GM19452 (cell line): ENCODE measurements at regions not wholly inside any gene's neighbourhood (a gene's known extent, or its start where the extent isn't known, plus 50 kb on each side); places are given as distances from the start of the nearest gene placed in this dataset.
"Not testable (repeated sequence)": the region's sequence is repeated elsewhere in the genome, so short reads cannot be mapped to it uniquely, and the experiment has no call there.

Experiments
- ATAC-seq: cut with Tn5 transposase; IDR thresholded peaks from one replicate; pipeline ENCODE4 v1.9.1; 2021; ENCODE audit not compliant: unreplicated experiment

GRCh38 chr7:68249611-68250010 is 1253.0 kb downstream of the TYW1 start:
- ATAC-seq: no peak

GRCh38 chr7:68250143-68250542 is 1253.5 kb downstream of the TYW1 start:
- no peak for ATAC-seq

DNA sequence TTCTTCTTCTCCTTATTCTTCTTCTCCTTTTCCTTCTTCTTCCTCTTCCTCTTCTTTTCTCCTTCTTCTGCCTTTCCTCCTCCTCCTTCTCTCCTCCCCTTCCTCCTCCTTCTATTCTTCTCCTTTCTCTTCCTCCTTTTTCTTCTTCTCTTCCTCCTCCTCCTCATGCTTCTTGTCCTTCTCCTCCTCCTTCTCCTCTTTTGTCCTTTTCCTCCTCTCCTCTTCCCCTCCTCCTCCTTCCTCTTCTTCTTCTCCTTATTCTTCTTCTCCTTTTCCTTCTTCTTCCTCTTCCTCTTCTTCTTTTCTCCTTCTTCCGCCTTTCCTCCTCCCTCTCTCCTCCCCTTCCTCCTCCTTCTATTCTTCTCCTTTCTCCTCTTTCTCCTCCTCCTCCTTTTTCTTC is 1258.2 kb downstream of the TYW1 start:
- not testable (repeated sequence) for ATAC-seq

DNA sequence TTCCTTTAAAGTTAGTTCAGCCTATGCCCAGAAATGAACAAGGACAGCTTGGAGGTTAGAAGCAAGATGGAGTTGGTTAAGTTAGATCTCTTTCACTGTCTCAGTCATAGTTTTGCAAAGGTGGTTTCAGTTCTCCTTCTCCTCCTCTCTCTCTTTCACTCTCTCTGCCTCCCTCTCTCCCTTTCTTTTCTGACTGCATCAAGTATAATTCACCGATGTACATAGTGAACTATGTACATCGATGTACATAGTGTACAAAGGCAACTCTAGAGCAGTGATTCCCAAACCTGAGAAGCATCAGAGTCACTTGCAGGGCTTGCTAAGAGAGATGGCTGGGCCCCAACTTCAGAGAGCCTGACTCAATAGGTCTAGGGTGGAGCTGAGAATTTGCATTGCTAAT is 1259.7 kb downstream of the TYW1 start:
- ATAC-seq: no peak

GRCh38 chr7:68258609-68259008 is 1262.0 kb downstream of the TYW1 start:
- ATAC-seq: no peak

- ATAC-seq: no peak
Observed at GRCh38 chr7:68265258-68265657, 1268.6 kb downstream of the TYW1 start.

DNA sequence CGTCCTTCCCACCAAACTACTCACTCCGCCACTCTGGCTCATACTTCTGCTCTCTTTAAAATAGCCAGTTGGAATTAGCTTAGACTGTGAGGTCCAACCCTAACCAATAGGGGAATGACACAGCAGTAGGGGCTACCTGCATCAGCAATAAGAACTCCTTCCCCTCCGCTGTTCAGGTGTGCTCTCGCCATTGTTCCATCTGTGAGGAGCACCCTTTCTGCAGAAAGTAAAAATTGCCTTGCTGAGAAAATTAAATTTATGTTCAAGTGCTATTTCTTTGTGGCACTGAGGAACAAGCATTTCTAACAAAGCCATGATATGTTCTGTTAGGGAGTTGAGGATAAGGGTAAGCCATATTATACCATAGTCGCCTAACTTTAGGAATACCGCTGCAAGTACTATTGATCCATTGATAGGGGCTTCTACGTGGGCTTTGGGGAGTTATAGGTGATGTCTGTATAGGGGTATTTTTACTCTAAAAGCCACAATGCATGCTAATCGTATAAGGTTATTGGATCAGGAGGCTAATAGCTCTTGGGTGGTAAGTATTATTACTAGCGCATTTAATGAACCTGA is 1269.5 kb downstream of the TYW1 start:
- ATAC-seq: no peak

DNA sequence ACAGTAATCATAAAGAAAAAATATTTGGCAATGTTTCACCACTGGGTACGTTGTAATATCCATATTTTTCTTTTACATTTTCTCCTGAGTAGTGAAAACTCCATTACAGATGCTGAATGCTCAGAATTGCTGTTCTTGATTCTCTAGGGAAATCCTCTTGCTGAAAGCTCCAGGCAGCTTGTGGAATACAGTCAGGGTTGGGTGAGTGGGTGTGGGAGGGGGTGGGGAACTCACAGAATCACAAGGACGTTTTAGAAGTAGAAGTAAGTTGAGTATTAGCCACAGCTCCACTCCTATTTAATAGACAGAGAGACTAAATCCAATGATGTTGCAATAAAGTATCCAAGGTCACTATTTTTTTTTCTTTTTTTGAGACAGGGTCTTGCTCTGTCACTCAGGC is 1270.9 kb downstream of the TYW1 start:
- no peak for ATAC-seq

DNA sequence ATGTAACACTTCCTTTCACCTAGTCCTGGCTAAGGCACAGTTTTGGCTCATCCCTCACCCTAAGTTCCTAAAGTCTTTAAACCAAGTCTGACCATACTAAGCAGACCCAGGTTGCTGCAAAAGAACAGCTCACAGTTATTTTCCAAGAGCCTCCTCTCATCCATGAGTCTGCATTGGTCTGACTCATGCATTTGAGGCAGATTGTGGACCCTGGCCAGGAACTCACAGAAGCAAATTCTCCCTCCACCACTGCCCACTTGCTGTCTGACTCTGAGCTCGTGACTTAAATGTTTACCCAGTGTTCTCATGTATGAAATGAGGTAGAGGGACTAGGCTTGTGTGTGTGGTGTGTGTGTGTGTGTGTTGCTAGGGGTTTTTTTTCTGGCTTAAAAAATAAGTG is 1272.8 kb downstream of the TYW1 start:
- no peak for ATAC-seq

DNA sequence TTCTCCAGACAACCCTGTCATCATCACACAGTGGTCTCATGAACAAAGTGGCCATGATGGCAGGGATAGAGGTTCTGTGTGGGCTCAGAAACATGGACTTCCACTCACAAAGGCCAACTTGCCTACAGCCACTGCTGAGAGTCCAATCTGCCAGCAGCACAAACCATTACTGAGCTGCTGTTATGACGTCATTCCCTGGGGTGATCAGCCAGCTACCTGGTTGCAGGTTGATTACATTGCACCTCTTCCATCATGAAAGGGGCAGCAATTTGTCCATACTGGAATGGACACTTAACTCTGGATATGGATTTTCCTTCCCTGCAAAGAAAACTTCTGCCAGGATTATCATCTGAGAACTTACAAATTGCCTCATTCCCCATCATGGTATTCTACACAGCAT is 1275.9 kb downstream of the TYW1 start:
- no peak for ATAC-seq

DNA sequence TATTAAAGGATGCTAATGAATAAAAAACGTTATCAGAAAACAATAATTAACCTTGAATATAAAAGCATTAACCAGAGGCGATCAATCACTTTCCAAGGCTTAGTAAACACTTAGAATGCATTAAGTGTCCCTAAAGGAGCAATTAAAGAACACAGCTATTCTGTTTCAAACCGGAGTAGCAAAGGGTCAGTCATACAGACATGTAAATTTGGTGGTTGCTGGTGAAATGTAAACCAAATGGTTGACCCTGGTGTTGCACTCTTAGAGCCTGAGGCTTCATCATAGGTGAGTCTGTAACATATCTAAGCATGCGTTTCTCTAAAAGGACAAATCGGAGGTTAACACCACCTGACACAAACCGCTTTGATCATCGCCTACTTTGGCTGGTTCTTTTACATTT is 1280.1 kb downstream of the TYW1 start:
- no peak for ATAC-seq

DNA sequence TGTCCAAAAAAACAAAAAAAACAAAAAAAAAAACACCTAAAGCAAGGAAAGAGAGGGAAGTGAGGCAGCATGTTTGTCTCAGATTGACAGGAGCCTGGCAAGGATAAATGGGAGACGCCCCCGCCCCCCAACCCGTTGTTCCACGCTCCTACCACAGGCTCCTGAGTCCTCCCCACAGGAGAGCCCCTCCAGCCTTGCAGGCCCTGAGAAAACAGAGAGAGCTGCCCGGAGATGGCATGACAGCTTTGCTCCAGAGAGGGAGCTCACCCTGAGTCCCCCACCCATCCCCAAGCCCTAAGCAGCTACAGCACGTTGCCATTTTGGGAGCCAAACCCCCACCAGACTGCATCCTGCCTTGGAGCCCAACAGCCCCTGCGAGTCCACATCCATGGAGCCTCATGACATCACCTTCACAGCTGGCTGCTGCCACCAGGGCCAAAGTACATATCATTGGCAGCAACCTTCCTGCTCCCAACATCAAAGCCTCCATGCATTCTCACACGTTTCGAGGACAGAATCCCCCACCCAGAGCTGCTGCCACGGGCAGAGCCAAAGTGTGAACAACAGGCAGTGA is 1283.3 kb downstream of the TYW1 start:
- no peak for ATAC-seq

- no peak for ATAC-seq
Observed at GRCh38 chr7:68280931-68281330, 1284.3 kb downstream of the TYW1 start.

DNA sequence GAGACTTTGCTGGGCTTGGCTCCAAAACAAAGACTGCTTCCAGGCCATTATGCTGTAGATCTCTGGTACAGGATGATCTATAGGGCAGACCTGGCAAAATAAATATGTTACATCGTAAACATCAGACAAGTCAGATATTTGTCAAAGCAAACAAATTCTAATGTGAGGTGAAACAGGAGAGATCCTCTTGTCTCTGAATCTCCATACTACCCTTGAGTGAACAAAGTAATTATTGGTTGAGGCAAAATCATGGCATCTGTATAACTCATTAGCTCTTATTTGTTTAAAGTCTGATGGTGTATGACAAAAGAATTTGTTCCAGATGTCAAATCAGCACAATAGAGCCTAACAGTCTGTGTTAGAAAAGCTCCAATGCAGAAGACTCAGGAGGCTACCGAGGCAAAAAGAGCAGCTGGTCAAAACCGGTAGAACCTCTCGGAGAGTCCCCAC is 1291.5 kb downstream of the TYW1 start:
- no peak for ATAC-seq

DNA sequence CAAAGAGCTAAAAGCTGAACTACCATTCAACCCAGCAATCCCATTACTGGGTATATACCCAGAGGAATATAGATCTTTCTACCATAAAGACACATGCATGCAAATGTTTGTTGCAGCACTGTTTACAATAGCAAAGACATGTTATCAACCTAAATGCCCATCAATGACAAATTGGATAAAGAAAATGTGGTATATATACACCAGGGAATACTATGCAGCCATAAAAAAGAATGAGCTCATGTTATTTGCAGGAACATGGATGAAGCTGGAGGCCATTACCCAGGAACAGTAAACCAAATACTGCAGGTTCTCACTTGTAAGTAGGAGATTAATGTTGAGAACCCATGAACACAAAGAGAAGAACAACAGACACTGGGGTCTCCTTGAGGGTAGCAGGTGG is 1295.1 kb downstream of the TYW1 start:
- ATAC-seq: no peak

DNA sequence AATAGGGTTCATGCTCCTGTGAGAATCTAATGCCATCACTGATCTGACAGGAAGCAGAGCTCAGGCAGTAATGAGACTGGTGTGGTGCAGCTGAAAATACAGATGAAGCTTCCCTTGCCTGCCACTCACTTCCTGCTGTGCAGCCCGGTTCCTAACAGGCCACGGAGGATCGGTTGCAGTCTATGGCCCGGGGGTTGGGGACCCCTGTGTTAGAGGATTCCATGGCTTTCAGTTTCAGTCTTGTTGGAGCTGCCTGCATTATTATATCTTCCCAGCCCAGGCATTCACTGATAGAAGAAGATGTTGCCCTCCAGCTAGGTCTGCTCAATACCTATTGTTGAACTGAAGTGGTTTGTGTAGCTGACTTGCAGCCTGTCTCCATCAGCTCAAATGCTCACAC is 1298.8 kb downstream of the TYW1 start:
- ATAC-seq: no peak

GRCh38 chr7:68304536-68304935 is 1293.7 kb upstream of the AUTS2 start:
- ATAC-seq: no peak

DNA sequence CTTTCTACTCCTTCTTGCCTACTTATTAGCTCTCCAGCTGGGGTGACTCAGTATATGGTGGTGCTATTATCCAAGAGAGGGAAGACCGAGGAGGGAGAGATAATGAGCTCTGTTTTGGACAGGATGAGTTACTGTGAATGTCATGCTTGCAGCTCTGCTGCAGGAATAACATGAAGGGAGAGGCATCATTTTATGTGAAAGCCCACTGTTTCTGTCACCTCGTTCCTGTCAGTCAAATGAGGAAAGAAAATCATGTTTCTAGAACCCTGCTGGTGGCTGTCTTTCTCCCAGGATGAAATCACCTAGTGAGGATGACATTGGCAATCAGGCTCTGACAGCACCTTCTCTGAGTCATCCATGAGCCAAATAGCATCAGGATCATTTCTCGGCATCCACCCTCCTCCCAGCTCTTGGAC is 1291.6 kb upstream of the AUTS2 start:
- no peak for ATAC-seq

GRCh38 chr7:68309271-68309670 is 1289.0 kb upstream of the AUTS2 start:
- ATAC-seq: no peak

GRCh38 chr7:68309806-68310205 is 1288.5 kb upstream of the AUTS2 start:
- ATAC-seq: no peak

DNA sequence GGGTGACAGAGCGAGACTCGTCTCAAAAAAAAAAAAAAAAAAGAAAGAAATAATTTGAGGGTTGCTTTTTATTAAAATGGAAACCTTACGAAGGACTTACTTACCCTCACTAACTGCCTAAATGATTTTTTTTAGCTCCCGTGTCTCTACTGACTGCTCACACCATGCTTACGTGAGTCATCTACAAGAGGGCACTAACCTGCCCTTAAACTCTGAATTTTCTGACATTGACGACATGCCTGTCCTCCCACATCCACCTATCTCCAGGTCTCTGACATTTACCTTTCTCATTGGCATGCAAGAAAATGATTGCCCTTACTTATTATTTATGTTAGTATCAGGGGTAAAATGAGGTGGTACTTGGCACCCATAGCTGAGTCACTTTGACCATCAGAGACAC is 1286.3 kb upstream of the AUTS2 start:
- no peak for ATAC-seq

DNA sequence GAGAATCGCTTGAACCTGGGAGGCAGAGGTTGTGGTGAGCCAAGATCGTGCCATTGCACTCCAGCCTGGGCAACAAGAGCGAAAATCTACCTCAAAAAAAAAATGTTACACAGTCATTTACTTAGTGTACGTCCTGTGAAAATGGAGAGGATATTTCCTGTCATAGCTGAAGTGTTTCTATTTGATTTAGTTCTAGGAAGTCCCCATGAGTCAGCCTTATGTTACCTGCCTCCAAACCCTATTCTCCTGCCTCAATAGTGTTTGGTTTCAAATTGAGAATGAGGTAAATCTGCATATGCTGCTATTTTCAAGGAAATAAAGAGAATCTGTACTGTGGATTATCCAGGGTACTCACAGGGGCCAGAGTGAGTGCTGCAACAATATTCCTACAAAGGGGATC is 1284.5 kb upstream of the AUTS2 start:
- no peak for ATAC-seq

- no peak for ATAC-seq
Observed at GRCh38 chr7:68314208-68314607, 1284.1 kb upstream of the AUTS2 start.
